Inflammatory macrophage (primary cell): ENCODE measurements at regions not wholly inside any gene's neighbourhood (a gene's known extent, or its start where the extent isn't known, plus 50 kb on each side); places are given as distances from the start of the nearest gene placed in this dataset.
A peak's percentile ranks its signal among the peaks of the same experiment; 100 is the strongest.
"Not testable (repeated sequence)": the region's sequence is repeated elsewhere in the genome, so short reads cannot be mapped to it uniquely, and the experiment has no call there.

Experiments used
- DNase-seq, 2 donors: peaks; one replicate each; pipeline ENCODE4 v3.0.0-alpha.2; 2020 to 2022

DNA sequence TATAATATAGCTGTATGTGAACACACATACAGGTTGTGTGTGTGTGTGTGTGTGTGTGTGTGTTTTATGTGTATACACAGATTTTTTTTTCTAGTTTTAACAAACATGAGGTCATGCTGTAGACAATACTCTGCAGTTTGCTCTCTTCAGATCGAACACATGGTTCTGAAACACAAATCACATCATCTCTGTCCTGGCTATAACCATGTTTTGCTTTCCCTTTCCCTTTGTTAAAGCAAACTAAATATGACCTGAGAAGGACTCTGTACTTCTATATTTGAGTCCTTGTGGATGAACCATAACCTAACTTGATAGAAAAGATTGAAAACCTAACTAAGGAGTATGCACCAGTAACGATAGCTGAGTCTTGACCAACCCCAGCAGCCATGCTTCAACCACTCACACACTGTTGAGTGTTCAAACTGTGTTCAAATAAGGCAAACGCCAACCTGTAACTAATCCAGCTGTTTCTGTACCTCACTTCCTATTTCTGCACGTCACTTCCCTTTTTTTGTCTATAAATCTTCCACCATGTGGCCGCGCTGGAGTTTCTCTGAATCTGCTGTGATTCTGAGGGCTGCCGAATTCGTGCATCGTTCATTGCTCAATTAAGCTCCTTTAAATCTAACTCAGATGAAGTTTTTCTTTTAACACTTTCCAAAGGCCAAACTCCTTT, 303.8 kb downstream of the HS3ST3B1 start:
- peak in 1 of 2 donors; percentile 77 for DNase-seq

DNA sequence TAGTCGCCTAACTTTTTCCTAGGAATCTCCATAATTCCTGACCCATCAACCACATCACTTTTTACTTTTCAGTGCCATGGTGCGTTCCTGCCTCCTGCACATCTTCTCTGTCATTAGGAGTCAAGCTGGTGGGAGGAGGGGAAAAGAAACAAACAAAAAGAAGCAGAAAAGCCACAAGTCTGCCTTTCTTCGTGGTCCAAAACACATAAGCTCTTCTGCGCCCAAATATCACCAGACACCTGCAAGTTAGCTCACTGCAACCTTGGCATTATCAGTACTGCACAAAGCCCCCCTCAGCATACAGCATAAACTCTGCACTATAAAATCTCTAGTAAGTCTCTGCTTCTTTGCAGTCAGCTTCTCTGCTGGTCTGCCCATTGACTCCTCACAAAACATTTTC, 295.3 kb downstream of the HS3ST3B1 start:
- DNase-seq, result no peak

DNA sequence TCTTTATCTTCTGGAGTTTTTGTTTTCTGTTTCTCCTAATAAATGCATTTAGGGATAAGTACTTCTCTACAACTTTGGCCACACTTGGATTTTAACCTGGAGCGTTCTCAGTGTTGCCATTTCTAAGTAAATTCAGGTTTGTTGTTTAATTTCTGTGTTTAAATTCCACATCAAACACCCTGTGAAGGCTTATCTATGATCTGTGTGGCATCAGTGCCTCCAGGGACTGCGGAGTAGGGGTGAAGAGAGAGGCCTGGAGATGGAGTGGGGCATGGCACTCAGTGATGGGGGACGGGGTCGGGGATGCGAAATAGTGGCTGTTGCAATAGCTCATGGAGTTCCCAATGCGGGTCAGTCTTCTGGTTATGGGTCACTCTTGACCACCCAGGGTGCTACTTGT, 294.8 kb downstream of the HS3ST3B1 start:
- no peak for DNase-seq

DNA sequence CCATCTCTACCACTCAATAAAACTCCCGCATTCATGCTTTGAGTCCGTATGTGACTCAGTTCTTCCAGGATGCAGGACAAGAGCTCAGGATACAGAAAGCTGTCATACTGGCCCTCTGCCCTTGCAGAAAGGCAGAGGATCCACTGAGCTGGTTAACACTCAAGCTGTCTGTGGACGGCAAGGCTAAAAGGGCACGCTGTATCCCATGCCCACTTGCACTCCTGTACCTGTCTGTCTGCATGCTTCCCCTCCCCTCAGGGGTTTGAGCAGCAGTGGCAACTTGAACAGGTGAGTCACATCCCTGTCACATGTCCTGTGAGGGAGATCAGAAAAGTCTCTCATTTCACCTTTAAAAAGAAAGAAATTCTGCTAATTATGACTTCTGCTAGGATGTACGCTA, 293.8 kb downstream of the HS3ST3B1 start:
- no peak for DNase-seq

DNA sequence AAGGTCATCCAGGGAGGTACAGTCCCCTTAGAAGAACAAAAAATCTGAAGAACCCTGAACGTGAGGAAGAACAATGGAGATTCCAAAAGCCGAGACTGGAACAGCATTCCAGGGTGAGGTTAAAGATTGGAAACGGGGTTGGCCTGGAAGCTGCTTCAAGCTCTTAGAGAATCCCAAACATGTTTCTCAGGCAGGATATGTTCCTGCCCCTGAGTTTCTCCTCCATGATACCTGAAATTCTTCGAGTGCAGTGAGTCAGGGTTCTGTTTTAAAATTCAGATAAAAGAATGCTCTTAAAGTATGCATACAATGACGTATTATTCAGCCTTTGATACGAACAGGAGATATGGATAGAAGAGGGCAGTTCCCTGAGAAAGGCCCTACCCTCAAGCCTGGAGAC, 293.1 kb downstream of the HS3ST3B1 start:
- no peak for DNase-seq

DNA sequence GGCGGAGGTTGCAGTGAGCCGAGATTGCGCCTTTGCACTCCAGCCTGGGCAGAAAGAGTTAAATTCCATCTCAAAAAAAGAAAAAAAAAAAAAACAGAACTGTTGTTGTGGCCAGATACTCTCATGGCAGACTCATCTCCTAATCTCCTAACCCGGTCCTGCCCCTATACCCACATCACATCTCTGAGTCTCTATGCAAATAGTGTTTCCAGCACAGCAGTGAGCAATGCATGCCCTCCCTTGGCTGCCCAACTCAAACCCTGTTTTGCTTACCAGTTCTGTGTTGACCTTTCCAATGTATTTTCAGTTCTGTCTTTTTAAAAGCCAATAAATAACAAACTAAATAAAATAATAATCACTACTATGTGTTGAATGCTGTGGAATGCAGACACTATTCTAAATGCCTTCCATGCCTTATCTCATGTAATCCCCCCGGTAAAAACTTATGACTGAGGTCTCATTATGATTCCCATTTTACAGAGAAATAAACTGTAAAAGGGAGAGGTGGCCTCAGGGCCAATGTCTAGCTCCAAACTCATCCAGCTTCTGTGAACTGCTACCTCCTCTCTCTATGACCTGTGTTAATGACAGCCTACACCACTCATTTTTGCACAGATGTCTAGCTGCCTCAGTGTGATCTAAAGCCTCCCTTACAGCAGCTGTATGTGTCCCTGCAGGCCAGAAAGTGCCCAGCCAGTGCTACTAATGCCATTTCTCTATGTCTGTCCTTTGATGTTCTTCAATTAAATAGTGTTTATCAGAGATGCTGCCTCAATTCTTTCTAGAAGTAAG, 289.8 kb downstream of the HS3ST3B1 start:
- no peak for DNase-seq

DNA sequence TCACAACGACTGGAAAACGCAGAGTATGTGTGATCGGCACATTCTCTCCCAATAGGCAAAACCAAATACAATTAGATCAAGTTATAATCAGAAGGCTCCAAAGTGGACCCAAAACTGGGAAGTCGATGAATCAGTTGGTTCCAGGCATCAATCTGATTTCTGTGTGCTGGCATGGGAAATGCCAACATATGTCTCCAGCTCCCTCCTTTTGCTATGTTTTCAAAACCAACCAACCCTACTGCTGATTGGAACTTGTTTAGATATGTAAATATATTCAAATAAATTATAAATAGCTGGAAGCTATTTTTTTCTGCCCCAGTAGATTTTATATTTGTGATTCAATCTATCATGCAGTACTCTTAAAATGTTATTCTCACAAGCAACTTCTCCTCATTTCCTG, 284.2 kb downstream of the HS3ST3B1 start:
- DNase-seq, result no peak

DNA sequence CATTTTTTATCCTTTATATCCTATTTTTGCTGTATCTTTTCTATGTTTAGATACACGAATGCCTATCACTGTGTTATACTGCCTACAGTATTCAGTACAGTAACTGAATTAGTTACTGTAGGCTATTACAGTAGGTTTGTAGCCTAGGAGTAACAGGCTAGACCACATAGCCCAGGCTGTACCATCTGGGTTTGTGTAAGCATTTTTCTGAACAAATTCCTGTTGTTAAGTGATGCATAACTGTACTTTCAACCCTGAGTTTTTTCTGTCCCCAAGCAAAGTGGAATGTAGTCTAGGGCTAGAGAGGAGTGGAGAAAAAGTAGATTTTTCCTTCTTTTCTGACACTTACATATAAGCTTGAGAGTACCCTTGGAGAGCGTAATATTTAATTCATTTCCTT, 282.1 kb downstream of the HS3ST3B1 start:
- no peak for DNase-seq

DNA sequence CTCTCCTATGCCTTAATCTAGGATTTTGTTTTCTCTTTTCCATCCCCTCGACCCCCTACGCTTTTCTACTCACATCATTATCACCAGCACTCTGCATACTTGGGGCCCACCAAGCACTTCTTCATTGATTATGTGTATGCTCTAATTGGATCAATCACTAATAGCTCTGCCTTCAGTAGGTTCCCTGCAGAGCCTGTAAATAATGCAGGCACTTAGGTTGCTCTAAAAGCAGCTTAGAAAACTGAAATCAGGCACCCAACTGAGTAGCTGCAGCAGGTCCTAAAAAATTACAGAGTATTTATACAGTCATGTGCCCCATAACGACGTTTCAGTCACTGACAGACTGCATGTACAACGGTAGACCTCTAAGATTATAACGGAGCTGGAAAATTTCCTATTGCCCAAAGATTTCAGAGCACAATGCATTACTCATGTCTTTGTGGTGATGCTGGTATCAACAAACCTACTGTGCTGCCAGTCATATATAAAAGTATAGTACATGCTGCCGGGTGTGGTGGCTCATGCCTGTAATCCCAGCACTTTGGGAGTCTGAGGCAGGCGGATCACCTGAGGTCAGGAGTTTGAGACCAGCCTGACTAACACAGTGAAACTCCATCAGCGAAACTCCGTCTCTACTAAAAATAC, 280.4 kb downstream of the HS3ST3B1 start:
- DNase-seq, result no peak

DNA sequence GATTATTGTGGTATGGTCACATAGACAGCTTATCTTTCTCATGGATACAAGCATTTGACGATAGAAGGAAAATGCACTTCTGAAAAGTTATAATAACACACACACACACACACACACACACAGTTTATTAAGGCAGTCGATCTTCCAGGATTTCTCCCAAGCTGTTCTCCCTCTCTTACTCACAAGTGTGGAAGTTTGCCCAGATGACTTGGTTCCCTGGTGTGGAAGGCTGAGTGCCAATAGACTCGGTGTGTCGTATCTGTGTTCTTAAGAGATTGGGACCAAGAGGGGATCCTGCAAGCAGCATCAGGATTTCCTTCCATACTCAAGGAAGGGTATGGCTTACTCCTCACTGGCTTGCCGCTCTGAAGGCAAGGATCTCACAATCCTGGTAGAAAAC, 279.6 kb downstream of the HS3ST3B1 start:
- DNase-seq, result no peak

DNA sequence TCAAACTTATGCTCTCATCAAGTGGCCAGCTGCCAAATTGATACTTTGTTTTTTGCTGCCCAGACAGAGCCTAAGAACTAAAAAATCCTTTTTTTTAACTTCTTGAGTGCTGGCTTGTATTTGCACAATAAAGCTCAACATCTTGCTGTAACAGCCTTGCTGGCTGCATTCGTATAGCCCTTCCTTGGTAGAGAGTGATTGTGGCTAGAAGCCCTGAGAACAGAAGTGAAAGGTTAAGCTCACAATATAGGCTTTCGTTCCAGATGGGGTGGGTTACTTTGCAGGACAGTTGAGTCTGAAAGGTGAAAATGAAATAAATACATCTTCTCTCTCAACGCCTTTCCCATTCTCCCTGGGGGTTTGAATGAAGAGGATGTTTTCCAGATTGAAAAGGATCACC, 278.8 kb downstream of the HS3ST3B1 start:
- DNase-seq, result no peak

DNA sequence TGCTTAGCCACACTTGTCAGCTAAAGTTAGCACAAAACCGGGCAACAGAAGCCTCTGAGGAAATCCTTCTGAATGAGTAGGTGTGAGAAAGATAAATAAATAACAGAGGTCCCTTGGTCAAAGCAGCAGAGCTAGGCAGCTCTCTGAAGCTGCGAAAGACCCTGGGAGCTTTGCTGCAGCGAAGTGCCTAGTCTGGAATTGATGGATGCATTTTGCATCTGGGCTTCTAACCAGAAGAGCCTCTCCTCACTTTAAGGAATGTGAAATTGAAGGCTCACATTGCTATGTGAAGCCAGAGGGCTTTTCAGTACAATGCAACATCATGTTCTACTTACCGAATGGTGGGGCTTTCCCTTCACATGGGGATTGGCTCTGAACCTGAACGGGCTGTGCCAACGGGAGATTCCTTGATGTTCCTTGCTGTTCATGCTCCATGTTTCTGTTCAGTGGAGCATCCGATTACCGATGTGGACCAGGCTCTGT, 274.6 kb downstream of the HS3ST3B1 start:
- no peak for DNase-seq

DNA sequence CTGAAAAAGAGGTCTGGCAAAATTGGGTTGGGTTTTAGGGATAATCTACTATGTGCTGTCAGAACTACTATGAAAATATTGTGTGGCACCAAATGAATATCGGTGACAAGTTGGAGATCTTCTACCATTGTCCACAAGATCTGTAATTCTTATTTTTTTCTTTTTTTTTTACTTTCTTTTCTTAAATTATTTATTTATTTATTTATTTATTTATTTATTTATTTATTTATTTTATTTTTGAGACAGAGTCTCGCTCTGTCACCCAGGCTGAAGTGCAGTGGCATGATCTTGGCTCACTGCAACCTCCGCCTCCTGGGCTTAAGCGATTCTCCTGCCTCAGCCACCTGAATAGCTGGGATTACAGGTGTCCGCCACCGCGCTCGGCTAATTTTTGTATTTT, 259.4 kb downstream of the HS3ST3B1 start:
- DNase-seq, result not testable (repeated sequence)

DNA sequence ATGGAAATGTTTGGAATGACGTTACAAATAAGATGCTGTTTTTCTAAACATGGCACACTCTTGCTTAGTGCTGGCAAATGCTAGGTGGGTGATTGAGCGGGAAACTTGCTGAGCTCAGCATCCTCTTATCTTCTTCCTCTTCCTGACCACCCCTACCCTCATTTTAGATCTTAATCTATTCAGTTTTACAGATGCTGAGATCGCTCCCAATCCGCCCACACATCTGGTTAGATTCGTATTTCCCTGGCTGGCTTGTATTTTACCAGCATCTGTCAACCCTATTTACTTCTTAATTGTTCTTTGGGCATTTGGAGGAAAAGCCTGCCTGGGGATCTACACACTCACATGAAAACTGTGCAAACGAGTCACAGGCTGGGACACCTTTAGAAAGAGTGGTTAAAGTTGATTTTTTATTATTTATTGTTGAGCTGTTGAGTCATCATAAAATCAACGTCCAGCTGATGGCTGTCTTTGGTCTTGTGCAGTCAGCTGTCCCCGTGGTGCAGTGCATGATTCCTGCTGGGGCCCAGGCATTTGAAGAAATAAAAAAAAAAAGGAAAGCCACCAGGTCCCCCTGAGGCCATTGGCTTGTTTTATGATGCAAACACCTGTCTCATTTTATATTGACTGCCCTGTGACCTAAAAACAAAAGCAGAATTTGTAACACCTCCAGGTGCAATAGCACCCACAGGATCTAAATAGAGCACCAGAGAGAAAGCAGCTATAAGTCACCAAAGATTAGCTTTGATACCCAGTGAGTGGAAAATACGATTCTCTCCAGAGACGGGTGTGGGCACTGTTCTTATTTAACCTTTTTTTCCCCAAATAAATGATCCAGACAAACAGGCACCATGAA, 258.6 kb downstream of the HS3ST3B1 start:
- no peak for DNase-seq

DNA sequence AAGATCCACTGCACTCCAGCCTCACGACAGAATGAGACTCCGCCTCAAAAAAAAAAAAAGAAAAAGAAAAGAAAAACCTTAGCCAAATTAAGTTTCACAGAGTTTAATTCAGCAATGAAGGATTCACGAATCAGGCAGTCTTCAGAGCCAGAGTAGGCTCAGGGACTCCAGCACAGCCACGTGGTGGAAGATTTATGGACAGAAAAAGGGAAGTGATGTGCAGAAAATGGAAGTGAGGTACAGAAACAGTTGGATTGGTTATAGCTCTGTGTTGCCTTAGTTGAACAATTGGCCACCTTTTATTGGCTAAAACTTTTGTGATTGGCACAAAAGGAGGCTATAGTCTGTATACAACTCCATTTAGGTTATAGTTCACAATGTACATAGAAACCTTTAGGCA, 256.6 kb downstream of the HS3ST3B1 start:
- DNase-seq, result peak; percentile 28 to 34

DNA sequence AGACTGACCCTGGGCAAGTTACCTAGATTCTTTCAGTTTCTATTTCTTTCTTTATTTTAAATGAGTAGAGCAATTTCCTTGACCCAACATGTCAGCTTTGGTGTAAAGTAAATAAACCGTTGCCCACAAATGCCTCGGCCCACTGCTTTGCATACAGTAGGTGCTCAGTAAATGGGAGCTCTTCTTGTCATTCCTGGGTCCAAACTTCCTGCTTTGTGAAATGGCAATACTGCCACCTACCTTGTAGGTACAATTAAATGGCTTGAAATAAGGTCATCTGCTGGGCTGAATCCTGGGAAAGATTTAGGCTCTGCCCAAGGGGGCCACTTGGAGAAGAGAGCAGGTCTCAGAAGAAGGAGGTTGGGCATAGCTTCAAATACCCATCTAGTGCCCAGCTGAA, 253.0 kb downstream of the HS3ST3B1 start:
- no peak for DNase-seq

DNA sequence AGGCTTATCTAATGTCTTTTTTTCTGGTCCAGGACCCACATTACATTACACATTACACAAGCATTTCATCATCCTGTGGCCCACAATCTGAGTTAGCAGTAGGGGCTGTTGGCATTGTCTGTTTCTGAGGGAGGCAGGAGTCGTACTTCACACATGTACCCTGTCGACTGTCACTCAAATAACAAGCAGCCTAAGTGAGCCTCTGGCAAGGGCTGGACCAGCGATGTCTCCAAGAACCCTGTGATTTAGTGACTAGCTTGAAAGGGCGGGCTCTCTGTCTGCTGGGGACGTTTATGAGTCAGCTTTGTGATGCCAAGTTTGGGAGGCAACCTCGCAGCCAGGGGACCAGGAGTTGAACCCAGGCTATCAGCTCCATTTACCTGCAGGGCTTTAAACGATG, 251.4 kb downstream of the HS3ST3B1 start:
- no peak for DNase-seq

DNA sequence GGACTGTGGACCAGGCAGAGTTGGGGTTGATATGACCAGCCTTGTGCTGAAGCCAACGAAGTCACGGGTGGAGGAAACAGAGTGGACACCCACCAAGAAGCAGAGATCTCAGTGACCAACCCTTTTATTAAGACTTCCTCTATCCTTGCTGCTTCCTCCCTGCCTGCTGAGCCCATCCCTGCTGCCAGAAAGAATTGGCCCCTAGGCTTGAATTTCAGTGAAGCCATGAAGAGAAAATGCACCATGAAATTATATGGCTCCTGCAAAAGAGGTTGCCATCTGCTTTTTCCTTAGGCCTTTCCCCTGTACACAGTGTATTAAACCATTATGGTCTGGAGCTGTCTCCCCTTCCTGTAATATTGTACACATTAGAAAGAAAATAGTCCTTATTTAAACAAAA, 246.7 kb downstream of the HS3ST3B1 start:
- DNase-seq, result no peak

DNA sequence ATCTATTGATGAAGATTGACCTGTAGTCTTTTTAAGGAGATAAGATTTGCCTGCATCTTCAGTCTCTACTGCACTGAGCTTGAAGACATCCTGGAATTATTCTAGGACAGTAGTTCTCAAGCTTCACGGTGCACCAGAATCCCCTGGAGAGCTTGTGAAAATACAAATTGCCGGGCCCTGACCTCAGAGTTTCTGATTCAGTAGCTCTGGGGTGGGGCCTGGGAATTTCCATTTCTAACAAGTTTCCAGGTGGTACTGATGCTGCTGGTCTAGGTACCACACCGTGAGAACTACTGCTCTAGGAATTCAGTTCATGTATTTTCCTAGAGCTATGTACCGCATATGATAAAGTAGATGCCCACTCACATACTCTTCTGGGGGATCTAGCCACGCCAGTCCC, 246.1 kb downstream of the HS3ST3B1 start:
- no peak for DNase-seq

DNA sequence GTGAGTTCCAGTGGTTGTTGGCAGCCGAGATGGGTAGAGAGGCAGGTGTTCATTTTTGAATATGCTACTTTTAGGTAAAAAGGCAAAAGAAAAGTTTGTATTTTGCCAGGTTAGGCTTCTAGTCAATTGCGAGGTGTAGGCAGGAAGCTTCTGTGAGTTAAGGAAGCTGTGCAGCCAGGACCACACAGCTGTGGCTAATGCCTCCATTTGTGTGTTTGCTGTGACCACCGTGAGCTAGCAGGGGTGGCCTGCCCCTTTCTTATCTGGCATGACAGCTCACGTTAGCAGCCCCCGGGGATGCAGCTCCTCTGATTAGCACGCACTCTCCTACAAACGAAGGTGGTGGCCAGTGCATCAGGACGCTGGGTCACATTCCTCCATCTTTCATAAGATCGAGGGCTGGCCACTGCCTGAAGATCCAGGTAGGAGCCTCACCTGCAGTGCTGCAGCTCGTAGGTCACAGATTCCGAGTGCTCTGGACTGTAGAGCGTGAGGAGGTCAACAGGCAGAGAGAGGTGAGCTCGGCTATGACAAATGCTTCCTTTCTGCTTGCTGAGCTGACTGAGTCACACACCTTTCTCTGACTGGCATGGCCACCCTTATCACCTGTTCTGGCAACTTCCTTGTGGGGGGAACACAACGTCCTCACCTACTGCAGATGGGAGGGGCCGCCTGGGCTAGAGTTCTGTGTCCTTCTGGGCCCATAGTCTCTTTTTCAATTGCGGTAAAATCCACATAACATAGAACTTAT, 244.4 kb downstream of the HS3ST3B1 start:
- DNase-seq, result no peak

DNA sequence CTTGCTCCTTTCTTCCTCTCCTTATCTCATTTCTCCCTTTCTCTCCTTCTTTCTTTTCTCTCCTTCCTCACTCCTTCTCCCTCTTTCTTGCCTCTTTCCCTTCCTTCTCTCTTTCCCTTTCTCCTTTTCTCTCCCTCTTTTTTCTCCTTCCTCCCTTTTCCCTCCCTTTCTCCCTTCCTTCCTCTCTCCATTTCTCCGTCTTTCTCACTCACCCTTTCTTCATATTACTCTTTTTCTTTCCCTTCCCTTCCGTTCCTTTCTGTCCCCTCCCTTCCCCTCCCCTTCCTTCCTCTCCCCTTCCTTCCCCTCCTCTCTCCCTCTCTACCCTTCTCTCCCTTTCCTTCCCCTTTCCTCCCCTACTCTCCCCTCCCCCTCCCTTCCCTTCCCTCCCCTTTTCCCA, 240.8 kb downstream of the HS3ST3B1 start:
- DNase-seq, result no peak

DNA sequence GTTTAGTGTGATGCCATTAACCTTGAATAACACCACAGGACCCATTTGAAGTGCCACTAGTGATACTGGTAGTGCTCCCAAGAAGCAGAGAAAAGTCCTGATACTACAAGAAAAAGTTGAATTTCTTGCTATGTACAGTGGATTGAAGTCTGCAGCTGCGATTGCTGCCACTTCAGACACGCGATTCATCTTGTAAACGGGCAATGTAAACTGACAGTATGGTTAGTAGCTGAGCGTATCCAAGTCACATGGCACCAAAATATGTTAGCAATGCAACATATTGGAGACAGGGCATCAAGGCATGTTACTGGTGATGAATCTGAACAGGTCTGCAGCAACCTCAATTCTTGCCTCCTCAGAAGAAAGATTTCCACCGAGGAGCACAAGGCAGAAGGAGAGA, 238.9 kb downstream of the HS3ST3B1 start:
- no peak for DNase-seq
